ENCODE measurements at regions not wholly inside any gene's neighbourhood (a gene's known extent, or its start where the extent isn't known, plus 50 kb on each side); places are given as distances from the start of the nearest gene placed in this dataset.

GRCh38 chr10:118193642-118194041 is 146.9 kb upstream of the RAB11FIP2 start:
- no CpG with 5 or more reads among the region's 4 CpGs for WGBS, 2 experiments (ENCODE audit: extremely low coverage in 2 of 2, insufficient read length in 1 of 2)
- H3K27ac ChIP-seq (ENCODE audit: insufficient read depth, low read length) = no peak overlapping the region
- in situ Hi-C loops (cut with MboI; ENCODE audit: low sequenced_read_pairs) = no loop called here

More at GRCh38 chr10:118193642-118194041, 146.9 kb upstream of the RAB11FIP2 start:
- ChIA-PET CTCF (no interaction called here), POLR2A (ENCODE audit: unreplicated experiment) (no interaction called here)
- no peak overlapping the region for H2BK120ac ChIP-seq (ENCODE audit: low read depth, low read length)
- no peak overlapping the region for H3K9ac ChIP-seq (ENCODE audit: low read depth, low read length)
- H3K4me3 ChIP-seq (ENCODE audit: insufficient read depth, low read depth, low read length) = no peak overlapping the region
- H2AK5ac ChIP-seq (ENCODE audit: low read depth, low read length) = no peak overlapping the region
- H3K4me2 ChIP-seq (ENCODE audit: low read depth, low read length) = no peak overlapping the region
- H3K9me1 ChIP-seq (ENCODE audit: insufficient read depth, low read length) = no peaks in the 10 kb centered on the region
- no peak overlapping the region for H3K4ac ChIP-seq (ENCODE audit: low read depth, low read length)
- DNase-seq (no peak), ATAC-seq (ENCODE audit: low read depth) (no peak)
- no peaks in the 10 kb centered on the region for H3K27me3 ChIP-seq (ENCODE audit: control insufficient read depth, insufficient read depth, low read length)
- no peaks in the 10 kb centered on the region for H3K36me3 ChIP-seq (ENCODE audit: control insufficient read depth, insufficient read depth, low read length)
- peaks cover 21% of the 10 kb centered on the region for H3K9me3 ChIP-seq (ENCODE audit: control insufficient read depth, insufficient read depth, low read length)
- intact Hi-C loops (cut with micrococcal nuclease) = no loop called here
- no peak overlapping the region for H4K5ac ChIP-seq (ENCODE audit: low read depth, low read length)
- BruUV-seq (replicated peaks) = no TSS peak
- TF ChIP-seq CHD1 (IDR thresholded peaks at IDR 0.05; ENCODE audit: low read depth, low read length) = no peak
- no peak for TF ChIP-seq BHLHE40 (IDR thresholded peaks at IDR 0.05; ENCODE audit: low read depth, low read length)
- H2BK5ac ChIP-seq (ENCODE audit: low read depth, low read length, poor library complexity, severe bottlenecking) = no peak overlapping the region
- no peaks in the 10 kb centered on the region for H3K79me1 ChIP-seq (ENCODE audit: low read depth in 1 of 2, low read length in 2 of 2)
- no peaks in the 10 kb centered on the region for H3K4me1 ChIP-seq (ENCODE audit: control insufficient read depth, insufficient read depth, low read length)
- H2AFZ ChIP-seq (replicated peaks; ENCODE audit: low read length, poor library complexity) = no peak overlapping the region
- H2BK20ac ChIP-seq (ENCODE audit: low read depth, low read length) = no peak overlapping the region
- no peaks in the 10 kb centered on the region for H4K20me1 ChIP-seq (ENCODE audit: insufficient read depth, low read length)
- no peak overlapping the region for H2BK15ac ChIP-seq (ENCODE audit: low read depth, low read length)
- H3K14ac ChIP-seq (replicated peaks; ENCODE audit: low read depth, low read length) = no peak overlapping the region
- H3K23ac ChIP-seq (ENCODE audit: low read depth, low read length) = no peak overlapping the region
- dilution Hi-C loops (cut with HindIII; ENCODE audit: low sequenced_read_pairs, unreplicated experiment) = no loop called here
- H2AK9ac ChIP-seq (replicated peaks; ENCODE audit: low read depth, low read length, poor library complexity) = no peak overlapping the region
- H3K56ac ChIP-seq (ENCODE audit: extremely low read depth, insufficient read depth, low read length) = no peak overlapping the region
- no peak overlapping the region for H4K8ac ChIP-seq (ENCODE audit: low read depth in 2 of 2, low read length in 2 of 2)
- H4K91ac ChIP-seq (ENCODE audit: insufficient read depth, low read depth, low read length) = no peak overlapping the region
- H3K18ac ChIP-seq (ENCODE audit: low read depth, low read length) = no peak overlapping the region

All from IMR-90 (cell line).